Activated naive CD4-positive, alpha-beta T cell treated with anti-CD3 and anti-CD28 coated beads, Interleukin-2, amount 50 U/mL, for 16 hours (primary cell): ENCODE measurements at regions not wholly inside any gene's neighbourhood (a gene's known extent, or its start where the extent isn't known, plus 50 kb on each side); places are given as distances from the start of the nearest gene placed in this dataset.

ENCODE experiments used
- DNase-seq: peaks from one replicate; pipeline ENCODE4 v3.0.0-alpha.2; 2020

DNA sequence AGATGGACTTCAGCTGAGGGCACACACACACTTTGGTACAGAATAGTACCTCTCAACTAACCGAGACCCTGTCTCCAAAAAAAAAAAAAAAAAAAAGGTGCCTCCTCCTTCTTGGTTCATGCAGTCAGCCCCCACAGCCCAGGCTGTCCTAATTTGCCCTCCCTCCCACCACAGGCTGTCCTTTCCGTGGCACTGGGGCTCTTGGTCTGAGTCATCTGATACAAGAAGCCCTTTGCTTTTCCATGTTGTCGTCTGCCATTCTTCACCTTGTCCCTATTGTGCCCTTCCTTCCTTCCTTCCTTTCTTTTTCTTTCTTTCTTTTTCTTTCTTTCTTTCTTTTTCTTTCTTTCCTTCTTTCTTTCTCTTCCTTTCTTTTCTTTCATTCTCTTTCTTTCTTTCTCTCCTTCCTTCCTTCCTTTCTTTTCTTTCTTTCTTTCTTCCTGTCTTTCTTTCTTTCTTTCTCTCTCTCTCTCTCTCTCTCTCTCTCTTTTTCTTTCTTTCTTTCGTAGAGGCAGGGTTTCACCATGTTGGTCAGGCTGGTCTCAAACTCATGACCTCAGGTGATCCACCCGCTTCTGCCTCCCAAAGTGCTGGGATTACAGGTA is 96.0 kb upstream of the IKZF1 start:
- DNase-seq: no peak

- DNase-seq: no peak
Observed at GRCh38 chr7:50207686-50208255, 96.7 kb upstream of the IKZF1 start.

DNA sequence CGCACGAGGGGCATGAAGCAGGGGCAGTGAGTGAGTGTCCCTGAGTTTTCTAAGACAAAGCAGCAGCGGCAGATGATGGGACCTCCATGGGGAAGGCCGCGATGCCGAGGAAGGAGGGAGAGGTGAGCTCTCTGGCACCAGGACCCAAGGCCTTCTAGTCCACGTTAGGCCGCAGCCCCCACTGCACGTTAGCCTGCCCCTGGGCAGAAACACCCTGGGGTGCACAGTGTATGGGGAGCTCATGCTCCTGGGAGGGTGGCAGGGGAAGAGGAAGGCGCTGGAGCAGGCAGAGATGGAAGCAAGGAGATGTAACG is 97.3 kb upstream of the IKZF1 start:
- no peak for DNase-seq

DNA sequence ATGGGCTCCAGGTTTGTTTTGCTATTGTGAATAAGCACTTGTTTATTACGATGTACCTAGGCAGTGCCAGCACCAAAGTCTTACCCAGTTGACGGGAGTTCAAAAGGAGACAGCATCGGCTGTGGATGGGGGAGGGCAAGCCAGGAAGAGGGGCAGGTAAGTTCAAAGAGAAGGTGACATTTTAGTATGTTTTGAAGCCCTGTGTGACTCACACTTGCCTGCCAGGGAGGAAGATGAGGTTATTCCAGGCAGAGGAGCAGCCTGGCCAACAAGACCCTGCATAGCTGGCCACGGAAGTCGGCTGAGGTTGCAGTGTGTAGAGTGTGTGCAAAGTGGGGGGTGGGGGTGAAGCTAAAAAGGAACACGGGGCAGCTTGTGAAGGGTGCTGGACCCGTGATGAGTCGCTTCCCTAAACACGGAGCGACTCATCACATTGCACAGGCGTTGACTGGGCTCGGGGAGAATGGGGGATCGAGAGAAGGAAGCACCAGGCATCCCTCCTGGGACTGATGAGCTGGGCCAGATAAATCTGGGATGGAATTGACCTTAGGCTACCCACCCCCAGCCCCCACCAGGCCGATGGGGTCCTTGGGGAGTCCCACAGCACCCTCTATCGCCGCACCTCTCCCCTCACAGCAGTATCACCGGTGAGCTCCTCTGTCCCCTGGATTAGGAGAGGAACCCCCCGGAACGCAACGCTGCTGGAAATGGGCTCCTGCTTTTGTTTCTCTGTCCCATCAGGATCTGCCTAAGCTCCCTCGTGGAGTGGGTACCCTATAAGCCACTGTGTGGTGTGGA is 97.9 kb upstream of the IKZF1 start:
- DNase-seq: peak; percentile 70

DNA sequence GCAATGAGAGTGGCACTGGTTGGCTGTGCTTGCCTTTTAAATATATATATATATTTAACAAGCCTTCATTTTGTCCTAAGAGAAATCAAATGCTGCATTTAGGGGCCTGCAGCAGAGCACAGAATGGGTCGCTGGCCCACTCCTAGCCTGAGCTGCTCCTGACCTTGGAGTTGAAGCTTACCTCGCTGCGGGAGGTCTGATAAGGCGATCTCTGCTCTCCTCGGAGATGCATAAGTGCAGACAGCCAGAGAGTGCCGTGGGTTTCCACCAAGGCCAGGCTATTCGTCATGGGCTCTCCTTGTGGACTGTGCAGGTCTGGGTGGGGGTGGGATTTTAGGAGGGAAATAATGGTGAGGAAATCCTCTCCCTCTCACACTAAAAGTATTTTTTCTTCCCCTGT is 99.5 kb upstream of the IKZF1 start:
- no peak for DNase-seq

DNA sequence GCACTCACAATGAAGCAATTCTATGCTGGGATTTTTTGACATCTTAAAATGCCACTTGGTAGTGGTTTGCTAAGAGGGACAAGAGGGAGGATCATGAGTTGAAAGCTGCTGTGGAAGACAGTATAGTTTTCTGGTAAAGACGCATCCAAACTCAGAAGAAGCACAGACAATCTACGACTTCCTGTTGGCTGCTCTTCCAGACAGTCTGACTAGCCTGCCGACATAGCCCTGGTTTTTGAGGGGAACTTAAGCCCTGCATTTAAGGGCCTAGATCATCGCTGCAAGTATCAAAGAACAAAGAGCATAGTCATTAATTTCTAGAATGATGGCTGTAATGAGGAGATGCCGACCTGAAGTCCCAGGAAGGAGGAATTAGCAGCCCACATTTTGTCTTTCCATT is 99.9 kb upstream of the IKZF1 start:
- DNase-seq: no peak

DNA sequence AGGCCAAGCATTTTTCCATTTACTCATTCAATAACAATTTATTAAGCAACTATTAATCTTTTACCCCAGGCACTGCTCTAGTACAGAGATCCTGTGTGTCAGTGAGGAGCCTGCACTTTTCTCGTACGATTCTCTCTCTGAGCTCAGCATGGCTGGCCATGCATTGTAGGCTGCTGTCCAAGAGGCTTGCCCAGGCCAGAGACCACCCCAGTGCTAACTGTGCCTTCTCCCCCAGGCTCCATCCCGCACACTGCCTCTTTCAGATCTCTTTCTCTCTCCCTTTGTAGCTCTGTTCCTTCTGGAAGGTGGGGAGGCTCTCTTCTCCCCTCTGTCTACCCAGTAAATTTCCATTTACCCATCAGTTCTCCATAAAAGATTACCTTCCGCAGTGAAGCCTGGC is 101.0 kb upstream of the IKZF1 start:
- DNase-seq: no peak

- no peak for DNase-seq
Observed at GRCh38 chr7:50202052-50202555, 102.4 kb upstream of the IKZF1 start.

GRCh38 chr7:50199824-50200223 is 104.7 kb upstream of the IKZF1 start:
- DNase-seq: no peak

GRCh38 chr7:50197549-50197948 is 104.5 kb upstream of the ZPBP start:
- peak; percentile 77 for DNase-seq

DNA sequence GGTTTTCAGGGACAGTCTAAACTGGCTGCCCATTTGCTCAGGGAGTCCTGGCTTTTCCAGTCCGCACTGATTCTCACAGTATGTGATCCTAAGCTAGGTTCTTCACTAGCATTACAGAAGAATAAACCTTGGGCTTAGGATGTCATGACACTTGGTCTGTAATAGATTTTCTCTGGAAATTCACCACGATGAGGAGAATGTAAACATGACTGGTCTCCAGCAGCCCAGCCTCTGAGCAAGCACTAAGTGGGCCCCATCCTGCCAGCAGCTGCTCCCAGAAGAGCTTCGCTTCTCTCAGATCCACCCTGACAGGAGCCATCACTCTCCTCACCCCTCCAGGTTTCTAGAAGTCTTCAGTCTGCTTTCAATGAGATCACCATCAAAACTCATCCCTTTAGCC is 103.7 kb upstream of the ZPBP start:
- DNase-seq: no peak

GRCh38 chr7:50190776-50191175 is 97.7 kb upstream of the ZPBP start:
- DNase-seq: no peak

DNA sequence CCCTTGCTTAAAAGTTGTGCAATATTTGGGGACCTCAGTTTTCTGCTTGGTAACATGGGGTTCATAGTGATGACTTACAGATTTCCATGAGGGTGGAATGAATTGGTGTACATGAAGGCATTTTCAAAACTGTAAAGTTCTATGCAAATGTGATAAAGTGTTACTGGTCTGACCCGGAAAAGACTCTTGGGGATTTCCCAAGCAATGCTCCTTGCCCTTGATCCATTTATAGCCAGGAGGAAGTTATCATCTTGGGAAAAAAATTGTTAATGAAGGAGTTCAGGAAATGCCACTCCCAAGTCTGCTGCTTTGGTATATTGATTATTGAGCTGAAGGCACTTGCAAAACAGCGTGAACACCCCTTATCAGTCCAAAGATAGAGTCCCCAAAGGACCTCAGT is 96.3 kb upstream of the ZPBP start:
- no peak for DNase-seq

GRCh38 chr7:50185951-50186682 is 93.1 kb upstream of the ZPBP start:
- no peak for DNase-seq

DNA sequence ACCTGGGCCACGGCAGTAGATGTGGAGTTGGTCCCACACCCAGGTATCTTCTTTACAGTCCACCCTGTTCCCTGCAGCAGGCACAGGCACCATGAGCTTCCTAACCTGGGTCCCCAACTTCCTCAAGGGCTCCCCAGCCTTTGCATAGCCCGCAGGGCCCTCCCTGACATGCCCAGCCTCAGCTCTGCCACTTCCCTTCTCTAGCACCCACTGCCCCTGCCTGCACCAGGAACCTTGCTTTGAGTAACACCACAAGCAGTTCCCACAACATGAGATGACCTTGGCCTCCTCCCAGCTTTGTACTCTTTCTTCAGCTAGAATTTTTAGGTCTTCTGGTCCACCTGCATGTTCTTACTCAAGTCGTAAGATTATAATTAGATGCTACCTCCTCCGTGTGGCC is 92.2 kb upstream of the ZPBP start:
- DNase-seq: no peak

GRCh38 chr7:50184271-50184990 is 91.4 kb upstream of the ZPBP start:
- no peak for DNase-seq

GRCh38 chr7:50182759-50183158 is 89.7 kb upstream of the ZPBP start:
- no peak for DNase-seq

DNA sequence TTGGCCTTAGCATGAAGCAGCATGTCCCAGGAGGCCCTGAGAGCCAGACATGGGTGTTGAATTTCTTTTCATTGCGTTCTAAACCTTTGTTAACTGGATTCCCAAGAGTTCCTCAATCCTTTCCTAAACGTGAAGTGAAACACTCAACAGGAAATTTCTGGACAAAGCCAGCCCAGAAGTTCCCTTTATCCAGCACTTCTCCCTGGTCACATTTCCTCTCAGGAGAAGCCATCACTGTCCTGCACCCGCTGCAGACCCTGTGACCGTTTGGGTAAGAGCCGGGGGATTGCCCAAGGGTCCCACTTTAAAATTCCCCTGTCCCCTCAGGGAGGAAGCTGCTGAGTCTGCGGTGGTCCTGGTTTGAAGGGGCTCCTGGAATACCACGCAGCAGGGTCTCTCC is 88.0 kb upstream of the ZPBP start:
- no peak for DNase-seq

DNA sequence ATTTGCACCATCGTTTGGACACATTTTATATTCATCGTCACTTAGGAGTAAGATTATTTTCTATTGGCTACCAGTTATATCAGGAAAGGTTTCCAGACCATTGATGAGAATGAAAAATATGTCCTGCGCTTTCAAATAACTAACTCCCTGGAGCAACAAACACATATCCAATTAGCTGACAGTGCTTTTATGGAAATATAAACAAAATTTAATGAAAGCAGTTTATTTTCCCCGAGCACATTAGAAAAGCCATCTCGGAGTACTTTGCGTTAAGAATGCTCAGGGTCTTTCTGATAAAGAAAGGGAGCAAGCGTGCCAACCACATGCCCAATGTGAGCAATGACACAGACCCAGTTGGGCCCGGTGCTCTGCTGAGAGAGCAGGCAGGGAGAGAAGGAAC is 85.1 kb upstream of the ZPBP start:
- DNase-seq: no peak

DNA sequence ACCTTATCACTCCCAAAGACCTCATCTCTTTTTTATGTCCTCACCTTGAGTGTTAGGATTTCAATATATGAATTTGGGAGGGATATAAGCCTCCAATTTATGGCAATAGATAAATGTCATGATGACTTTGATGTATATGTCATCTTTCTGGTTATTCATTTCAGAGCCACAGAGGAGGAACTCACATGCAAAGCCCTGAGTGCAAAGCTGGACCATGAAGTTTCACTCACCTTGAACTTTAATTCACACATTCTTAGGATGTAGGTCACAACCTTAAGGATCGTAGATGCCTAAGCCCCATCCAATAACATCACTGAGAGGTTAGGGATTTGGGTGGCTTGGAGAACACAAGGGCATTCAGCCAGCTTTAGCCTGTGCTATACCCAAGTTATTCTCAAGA is 81.9 kb upstream of the ZPBP start:
- DNase-seq: no peak

DNA sequence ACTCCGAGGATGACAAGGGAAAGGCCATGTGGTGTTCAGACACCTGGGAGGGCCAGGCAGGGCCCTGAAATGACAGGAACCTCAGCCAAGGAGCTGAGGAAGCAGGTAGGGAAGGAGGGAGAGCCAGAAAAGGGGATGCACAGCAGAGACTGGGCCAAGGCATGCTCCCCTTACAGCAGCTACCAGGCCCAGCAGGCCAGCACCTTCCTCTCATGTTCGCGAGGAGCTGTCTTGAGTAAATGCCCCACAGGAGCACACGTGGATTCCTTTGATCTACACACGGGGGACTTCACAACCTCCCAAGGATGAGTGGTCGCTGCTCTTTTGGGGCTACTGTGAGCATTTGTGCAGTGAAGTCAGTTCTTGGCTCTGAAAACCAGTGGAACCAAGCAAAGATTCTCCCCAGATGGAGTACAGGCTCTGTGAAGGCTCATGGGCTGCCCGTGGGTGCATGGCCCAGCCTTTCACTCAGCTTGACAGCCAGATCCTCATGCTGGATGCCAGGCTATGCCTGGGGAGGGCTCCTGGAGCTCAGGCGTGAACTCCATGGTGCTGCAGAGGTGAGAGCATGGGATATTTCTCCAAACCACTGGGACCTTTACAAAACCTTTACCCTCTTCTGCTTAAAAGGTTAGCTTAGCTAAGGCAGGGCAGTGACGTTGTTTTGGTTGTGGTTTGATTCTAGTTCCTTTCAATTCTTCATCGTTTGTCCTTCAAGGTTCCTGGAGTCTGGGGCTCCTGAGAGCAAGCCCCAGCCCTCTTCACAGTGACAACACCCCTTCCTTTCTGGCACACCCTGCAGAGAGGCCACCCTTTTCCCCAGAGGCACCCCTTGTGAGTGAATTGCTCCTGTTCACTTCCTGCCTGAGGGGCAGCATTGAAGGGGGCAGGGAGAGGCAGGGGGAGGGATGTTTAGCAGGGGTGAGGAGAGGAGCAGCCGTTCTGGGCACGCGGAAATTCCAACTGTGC is 74.2 kb upstream of the ZPBP start:
- DNase-seq: no peak
